OCI-LY7 (cell line): ENCODE measurements at regions not wholly inside any gene's neighbourhood (a gene's known extent, or its start where the extent isn't known, plus 50 kb on each side); places are given as distances from the start of the nearest gene placed in this dataset.

Experiments used
- BruUV-seq: library from RNA; stranded (reverse); fragments of 400-500 nt; replicated peaks from 2 replicates; lab custom pipeline; 2021; lab: Mats Ljungman, UMichigan
- CTCF ChIA-PET: fragments of 300-600 bp; sonication (Branson Sonifier 250); formaldehyde crosslinking; loops from one replicate; lab custom pipeline; 2022; ENCODE audit warnings: antibody characterized with exemption; ENCODE audit not compliant: unreplicated experiment; lab: Charles Lee
- POLR2A ChIA-PET: fragments of 300-600 bp; sonication (Branson Sonifier 250); formaldehyde crosslinking; loops from one replicate; lab custom pipeline; 2022; ENCODE audit warnings: antibody characterized with exemption; lab: Charles Lee
- DNase-seq: peaks from one replicate; pipeline ENCODE4 v3.0.0-alpha.2; 2015; ENCODE audit warnings: low spot score
- H2AFZ ChIP-seq: fragments of 200-600 bp; sonication (generic), shearing (Covaris generic); 2 replicates; pipeline ENCODE4 v1.6.1; 2014; ENCODE audit warnings: mild to moderate bottlenecking, antibody characterized with exemption, low read length, moderate library complexity
- H3K27ac ChIP-seq: fragments of 200-600 bp; sonication (generic); 2 replicates; pipeline ENCODE4 v1.5.1; 2014; ENCODE audit warnings: mixed run types, low read depth, mild to moderate bottlenecking, moderate library complexity, low read length, inconsistent platforms; ENCODE audit not compliant: poor library complexity, severe bottlenecking
- H3K36me3 ChIP-seq: fragments of 200-600 bp; sonication (generic); 2 replicates; pipeline ENCODE4 v1.6.1; 2014; ENCODE audit warnings: mild to moderate bottlenecking, antibody characterized with exemption, low read length, moderate library complexity, mixed read lengths; ENCODE audit not compliant: insufficient read depth
- H3K4me1 ChIP-seq: fragments of 200-600 bp; sonication (generic); 2 replicates; pipeline ENCODE4 v1.5.1; 2014; ENCODE audit warnings: mild to moderate bottlenecking, low read length; ENCODE audit not compliant: insufficient read depth, poor library complexity, severe bottlenecking
- H3K4me2 ChIP-seq: fragments of 200-600 bp; sonication (generic); 2 replicates; pipeline ENCODE4 v1.6.1; 2014; ENCODE audit warnings: mild to moderate bottlenecking, low read length
- H3K4me3 ChIP-seq: fragments of 200-600 bp; sonication (generic); 2 replicates; pipeline ENCODE4 v1.5.1; 2014; ENCODE audit warnings: mild to moderate bottlenecking, low read depth, low read length; ENCODE audit not compliant: poor library complexity, severe bottlenecking
- H3K79me2 ChIP-seq: fragments of 200-600 bp; sonication (generic); 2 replicates; pipeline ENCODE4 v1.6.1; 2016; ENCODE audit warnings: low read depth, mild to moderate bottlenecking, low read length, moderate library complexity, mixed read lengths; ENCODE audit not compliant: insufficient read depth
- H3K9me2 ChIP-seq: fragments of 200-600 bp; sonication (generic); 2 replicates; pipeline ENCODE4 v1.6.1; 2016; ENCODE audit warnings: mild to moderate bottlenecking, low read length, mixed read lengths; ENCODE audit not compliant: insufficient read depth
- H3K9me3 ChIP-seq: fragments of 200-600 bp; sonication (generic); 2 replicates; pipeline ENCODE4 v1.6.1; 2014; ENCODE audit warnings: mild to moderate bottlenecking, mixed run types, low read length, mixed read lengths
- H4K20me1 ChIP-seq: fragments of 200-600 bp; sonication (generic); 2 replicates; pipeline ENCODE4 v1.6.1; 2014; ENCODE audit warnings: mild to moderate bottlenecking, antibody characterized with exemption, low read length, moderate library complexity, mixed read lengths; ENCODE audit not compliant: insufficient read depth
- EZH2phosphoT487 ChIP-seq: fragments of 200-600 bp; sonication (generic); IDR thresholded peaks from 2 replicates; pipeline ENCODE4 v1.6.1; 2018; ENCODE audit warnings: low read depth, borderline replicate concordance, mild to moderate bottlenecking, mixed run types, antibody characterized with exemption, low read length, moderate library complexity, mixed read lengths
- intact Hi-C: fragments of 100-400 bp; cut with micrococcal nuclease; formaldehyde crosslinking; loops from one replicate; pipeline ENCODE4 v1.10.0; 2022; ENCODE audit not compliant: unreplicated experiment
- TF ChIP-seq, protein P1 (sequence below): fragments of 200-600 bp; sonication (generic); conservative IDR thresholded peaks from 2 replicates; pipeline ENCODE4 v1.5.1; 2014; ENCODE audit warnings: mild to moderate bottlenecking, antibody characterized with exemption, low read length, moderate library complexity, mixed read lengths

- no peak overlapping the region for H3K4me2 ChIP-seq
- no peaks in the 10 kb centered on the region for H3K79me2 ChIP-seq
- no peak overlapping the region for H2AFZ ChIP-seq
- no peak for TF ChIP-seq EZH2phosphoT487
- TF ChIP-seq, protein P1, sequence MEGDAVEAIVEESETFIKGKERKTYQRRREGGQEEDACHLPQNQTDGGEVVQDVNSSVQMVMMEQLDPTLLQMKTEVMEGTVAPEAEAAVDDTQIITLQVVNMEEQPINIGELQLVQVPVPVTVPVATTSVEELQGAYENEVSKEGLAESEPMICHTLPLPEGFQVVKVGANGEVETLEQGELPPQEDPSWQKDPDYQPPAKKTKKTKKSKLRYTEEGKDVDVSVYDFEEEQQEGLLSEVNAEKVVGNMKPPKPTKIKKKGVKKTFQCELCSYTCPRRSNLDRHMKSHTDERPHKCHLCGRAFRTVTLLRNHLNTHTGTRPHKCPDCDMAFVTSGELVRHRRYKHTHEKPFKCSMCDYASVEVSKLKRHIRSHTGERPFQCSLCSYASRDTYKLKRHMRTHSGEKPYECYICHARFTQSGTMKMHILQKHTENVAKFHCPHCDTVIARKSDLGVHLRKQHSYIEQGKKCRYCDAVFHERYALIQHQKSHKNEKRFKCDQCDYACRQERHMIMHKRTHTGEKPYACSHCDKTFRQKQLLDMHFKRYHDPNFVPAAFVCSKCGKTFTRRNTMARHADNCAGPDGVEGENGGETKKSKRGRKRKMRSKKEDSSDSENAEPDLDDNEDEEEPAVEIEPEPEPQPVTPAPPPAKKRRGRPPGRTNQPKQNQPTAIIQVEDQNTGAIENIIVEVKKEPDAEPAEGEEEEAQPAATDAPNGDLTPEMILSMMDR: no peak
- H3K4me3 ChIP-seq: no peak overlapping the region
- no peaks in the 10 kb centered on the region for H3K36me3 ChIP-seq
- no TSS peak for BruUV-seq
- ChIA-PET POLR2A (interaction anchor here (0.7 kb wide), 1 partner anchor 140 kb away, joined by 3 read pairs; no protein-coding TSS in a partner anchor), CTCF (no interaction called here)
- H3K27ac ChIP-seq: no peak overlapping the region
- H3K9me3 ChIP-seq: no peaks in the 10 kb centered on the region
- no peaks in the 10 kb centered on the region for H4K20me1 ChIP-seq
- no peaks in the 10 kb centered on the region for H3K4me1 ChIP-seq
- no peaks in the 10 kb centered on the region for H3K9me2 ChIP-seq
- no peak for DNase-seq
- intact Hi-C loops: no loop called here
Observed at GRCh38 chr10:16182688-16183087, 254.1 kb upstream of the PTER start.

DNA sequence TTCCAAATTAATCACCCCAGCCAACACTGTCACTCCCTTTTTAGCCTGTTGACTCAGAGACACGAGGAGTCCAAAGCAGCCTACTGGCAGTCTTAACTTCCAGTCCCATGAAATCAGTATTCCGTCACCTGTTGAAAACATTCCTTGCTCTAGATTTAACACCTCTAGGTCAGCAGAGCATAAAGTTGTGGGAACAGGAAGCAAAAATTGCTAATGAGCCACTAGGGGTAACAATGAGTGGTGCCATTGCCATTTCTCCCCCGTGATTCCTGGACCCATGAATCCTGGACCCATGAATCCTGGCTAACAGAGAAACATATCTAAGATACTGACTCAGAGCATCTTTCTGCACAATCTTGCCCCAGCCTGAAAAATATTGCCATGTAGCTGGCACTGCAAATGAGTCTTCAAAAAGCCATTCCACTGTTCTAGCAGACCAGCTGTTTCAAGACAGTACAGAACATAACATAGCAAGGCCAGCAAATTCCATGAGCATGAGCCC is 252.7 kb upstream of the PTER start:
- Histone ChIP-seq H3K4me3 (no peak overlapping the region), H3K9me2 (no peaks in the 10 kb centered on the region), H3K27ac (no peak overlapping the region), H2AFZ (no peak overlapping the region), H3K4me1 (no peaks in the 10 kb centered on the region), H3K9me3 (no peaks in the 10 kb centered on the region), H3K79me2 (no peaks in the 10 kb centered on the region), H3K4me2 (no peak overlapping the region), H4K20me1 (no peaks in the 10 kb centered on the region), H3K36me3 (no peaks in the 10 kb centered on the region)
- BruUV-seq: no TSS peak
- DNase-seq: no peak
- intact Hi-C loops: no loop called here
- TF ChIP-seq, protein P1: no peak
- ChIA-PET CTCF (no interaction called here), POLR2A (no interaction called here)

- Histone ChIP-seq H3K4me2 (no peak overlapping the region), H3K4me1 (no peaks in the 10 kb centered on the region), H3K9me3 (no peaks in the 10 kb centered on the region), H3K4me3 (no peak overlapping the region), H3K36me3 (no peaks in the 10 kb centered on the region), H3K9me2 (no peaks in the 10 kb centered on the region), H3K79me2 (no peaks in the 10 kb centered on the region), H3K27ac (no peak overlapping the region), H2AFZ (no peak overlapping the region), H4K20me1 (no peaks in the 10 kb centered on the region)
- TF ChIP-seq, protein P1: no peak
- no peak for TF ChIP-seq EZH2phosphoT487
- no peak for DNase-seq
- intact Hi-C loops: no loop called here
- ChIA-PET CTCF (no interaction called here), POLR2A (no interaction called here)
- BruUV-seq: no TSS peak
Observed at GRCh38 chr10:16184906-16185305, 251.9 kb upstream of the PTER start.
